DND-41 (cell line): ENCODE measurements at regions not wholly inside any gene's neighbourhood (a gene's known extent, or its start where the extent isn't known, plus 50 kb on each side); places are given as distances from the start of the nearest gene placed in this dataset.

Source experiments
- CTCF ChIP-seq: IDR thresholded peaks from 2 replicates; pipeline ENCODE4 v1.5.1; 2012; ENCODE audit warnings: borderline replicate concordance, low read length, moderate library complexity, mild to moderate bottlenecking; ENCODE audit not compliant: poor library complexity, severe bottlenecking; ENCODE audit errors: extremely low read depth
- EZH2 ChIP-seq: IDR thresholded peaks from 3 replicates; pipeline ENCODE4 v1.6.1; 2012; ENCODE audit warnings: borderline replicate concordance, low read depth, mild to moderate bottlenecking, moderate library complexity, low read length, inconsistent platforms; ENCODE audit not compliant: severe bottlenecking

GRCh38 chr5:71771191-71771590 lies 52.1 kb downstream of the CARTPT start:
- TF ChIP-seq CTCF (no peak), EZH2 (no peak)
